Esophagus squamous epithelium (tissue), 4 donors: ENCODE measurements at regions not wholly inside any gene's neighbourhood (a gene's known extent, or its start where the extent isn't known, plus 50 kb on each side); places are given as distances from the start of the nearest gene placed in this dataset.

ENCODE experiments used
- CTCF ChIP-seq, 6 experiments: fragments of 450-650 bp in 4 of 6; fragments of 200-600 bp in 2 of 6; sonication (generic) in 2 of 6; IDR thresholded peaks; one replicate each; pipeline ENCODE4 v1.5.1; 2016 to 2019; ENCODE audit warnings: antibody characterized with exemption in 6 of 6, mild to moderate bottlenecking in 4 of 6, moderate library complexity in 4 of 6
- POLR2A ChIP-seq, 4 donors: fragments of 450-650 bp; IDR thresholded peaks; one replicate each; pipeline ENCODE4 v1.6.1; 2017; ENCODE audit warnings: antibody characterized with exemption in 4 of 4, mild to moderate bottlenecking in 4 of 4, moderate library complexity in 3 of 4

GRCh38 chr5:164722702-164723101 is 1217.3 kb downstream of the MAT2B start:
- no peak for TF ChIP-seq CTCF (IDR thresholded peaks at IDR 0.05)
- no peak for TF ChIP-seq POLR2A (IDR thresholded peaks at IDR 0.05)
